Endothelial cell (in vitro differentiated cells): ENCODE measurements at regions not wholly inside any gene's neighbourhood (a gene's known extent, or its start where the extent isn't known, plus 50 kb on each side); places are given as distances from the start of the nearest gene placed in this dataset.

Experiments
- DNase-seq: peaks from one replicate; pipeline ENCODE4 v3.0.0; 2021; ENCODE audit warnings: low spot score
- H3K27ac Mint-ChIP-seq: one replicate; pipeline ENCODE4 v1.8.0; 2021; ENCODE audit warnings: mixed read lengths, inconsistent platforms; ENCODE audit not compliant: unreplicated experiment
- H3K27me3 Mint-ChIP-seq: one replicate; pipeline ENCODE4 v1.8.0; 2021; ENCODE audit warnings: mild to moderate bottlenecking, moderate library complexity, mixed read lengths, inconsistent platforms; ENCODE audit not compliant: unreplicated experiment
- H3K36me3 Mint-ChIP-seq: one replicate; pipeline ENCODE4 v1.8.0; 2021; ENCODE audit warnings: mild to moderate bottlenecking, low read depth, mixed read lengths, inconsistent platforms; ENCODE audit not compliant: unreplicated experiment
- H3K4me1 Mint-ChIP-seq: one replicate; pipeline ENCODE4 v1.8.0; 2021; ENCODE audit warnings: mild to moderate bottlenecking, mixed read lengths, inconsistent platforms; ENCODE audit not compliant: unreplicated experiment
- H3K4me3 Mint-ChIP-seq: one replicate; pipeline ENCODE4 v1.8.0; 2021; ENCODE audit warnings: mild to moderate bottlenecking, mixed read lengths, inconsistent platforms; ENCODE audit not compliant: unreplicated experiment
- H3K9me3 Mint-ChIP-seq: one replicate; pipeline ENCODE4 v1.8.0; 2021; ENCODE audit warnings: mixed read lengths, inconsistent platforms; ENCODE audit not compliant: unreplicated experiment
- TF ChIP-seq, protein P1 (sequence below): fragments of 200-600 bp; sonication (generic); IDR thresholded peaks from one replicate; pipeline ENCODE4 v1.5.0; 2021; ENCODE audit warnings: antibody characterized with exemption; ENCODE audit not compliant: unreplicated experiment

DNA sequence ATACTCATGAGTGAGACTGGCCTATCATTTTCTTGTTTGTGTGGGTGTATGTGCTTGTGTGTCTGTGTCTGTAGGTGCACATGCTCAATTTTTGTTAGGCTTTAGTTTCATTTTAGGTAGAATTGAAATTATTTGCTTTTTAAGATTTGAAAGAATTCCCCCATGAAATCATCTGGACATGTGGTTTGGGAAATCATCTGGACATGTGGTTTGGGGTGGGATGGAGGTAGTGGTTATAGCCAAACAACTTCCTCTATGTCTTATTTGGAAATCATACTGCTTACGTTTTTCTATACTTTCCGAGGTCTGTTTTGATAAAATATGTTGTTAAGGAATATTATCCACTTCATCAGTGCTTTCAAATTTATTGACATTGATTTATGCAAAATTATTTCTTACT, 485.4 kb upstream of the CLINT1 start:
- Mint-ChIP-seq H3K9me3 (no peaks in the 10 kb centered on the region), H3K27me3 (no peaks in the 10 kb centered on the region), H3K36me3 (no peaks in the 10 kb centered on the region), H3K27ac (no peak overlapping the region), H3K4me3 (no peak overlapping the region), H3K4me1 (no peaks in the 10 kb centered on the region)
- DNase-seq = no peak
- TF ChIP-seq, protein P1, sequence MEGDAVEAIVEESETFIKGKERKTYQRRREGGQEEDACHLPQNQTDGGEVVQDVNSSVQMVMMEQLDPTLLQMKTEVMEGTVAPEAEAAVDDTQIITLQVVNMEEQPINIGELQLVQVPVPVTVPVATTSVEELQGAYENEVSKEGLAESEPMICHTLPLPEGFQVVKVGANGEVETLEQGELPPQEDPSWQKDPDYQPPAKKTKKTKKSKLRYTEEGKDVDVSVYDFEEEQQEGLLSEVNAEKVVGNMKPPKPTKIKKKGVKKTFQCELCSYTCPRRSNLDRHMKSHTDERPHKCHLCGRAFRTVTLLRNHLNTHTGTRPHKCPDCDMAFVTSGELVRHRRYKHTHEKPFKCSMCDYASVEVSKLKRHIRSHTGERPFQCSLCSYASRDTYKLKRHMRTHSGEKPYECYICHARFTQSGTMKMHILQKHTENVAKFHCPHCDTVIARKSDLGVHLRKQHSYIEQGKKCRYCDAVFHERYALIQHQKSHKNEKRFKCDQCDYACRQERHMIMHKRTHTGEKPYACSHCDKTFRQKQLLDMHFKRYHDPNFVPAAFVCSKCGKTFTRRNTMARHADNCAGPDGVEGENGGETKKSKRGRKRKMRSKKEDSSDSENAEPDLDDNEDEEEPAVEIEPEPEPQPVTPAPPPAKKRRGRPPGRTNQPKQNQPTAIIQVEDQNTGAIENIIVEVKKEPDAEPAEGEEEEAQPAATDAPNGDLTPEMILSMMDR = no peak

DNA sequence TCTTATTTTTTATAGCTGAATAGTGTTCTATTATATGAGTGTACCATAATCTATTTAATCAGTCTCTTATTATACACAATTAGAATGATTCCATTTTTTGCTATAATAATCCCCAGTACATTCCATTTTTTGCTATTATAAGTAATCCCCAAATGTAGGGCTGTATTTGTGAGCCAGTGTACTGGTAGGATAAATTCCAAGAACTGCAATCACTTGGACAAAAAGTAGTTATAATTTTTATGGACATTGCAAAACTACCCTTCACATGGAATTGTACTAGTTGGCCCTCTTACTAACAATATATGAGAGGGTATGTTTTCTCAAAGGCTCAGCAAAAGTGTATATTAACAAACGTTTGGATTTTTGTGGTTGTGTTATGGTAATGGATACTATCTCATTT, 481.7 kb upstream of the CLINT1 start:
- Mint-ChIP-seq H3K27ac (no peak overlapping the region), H3K36me3 (no peaks in the 10 kb centered on the region), H3K4me3 (no peak overlapping the region), H3K4me1 (no peaks in the 10 kb centered on the region), H3K27me3 (no peaks in the 10 kb centered on the region), H3K9me3 (no peaks in the 10 kb centered on the region)
- no peak for DNase-seq
- TF ChIP-seq, protein P1 = no peak

DNA sequence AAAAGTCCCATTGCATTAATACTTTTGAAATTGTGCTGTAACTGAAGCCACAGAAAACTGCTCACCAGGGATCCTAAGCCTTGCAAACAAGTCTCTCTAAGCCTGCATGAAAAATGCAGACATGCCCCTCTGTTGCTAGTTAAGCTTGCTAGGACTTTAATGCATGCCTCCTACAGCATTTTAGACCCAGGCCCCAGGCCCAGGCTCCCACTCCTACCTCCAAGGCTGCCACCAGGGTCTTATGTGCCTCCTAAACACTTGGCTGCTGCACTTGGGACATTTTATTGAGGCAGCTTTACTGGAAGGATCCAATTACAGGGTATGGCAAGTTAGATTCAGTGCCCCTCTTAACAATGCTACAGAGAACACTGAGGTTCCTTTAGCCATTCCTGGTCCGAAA, 467.3 kb upstream of the CLINT1 start:
- Mint-ChIP-seq H3K27me3 (no peaks in the 10 kb centered on the region), H3K9me3 (peaks cover 7% of the 10 kb centered on the region), H3K4me3 (no peak overlapping the region), H3K36me3 (no peaks in the 10 kb centered on the region), H3K27ac (no peak overlapping the region), H3K4me1 (peaks cover 4% of the 10 kb centered on the region)
- TF ChIP-seq, protein P1 = no peak
- DNase-seq = no peak

DNA sequence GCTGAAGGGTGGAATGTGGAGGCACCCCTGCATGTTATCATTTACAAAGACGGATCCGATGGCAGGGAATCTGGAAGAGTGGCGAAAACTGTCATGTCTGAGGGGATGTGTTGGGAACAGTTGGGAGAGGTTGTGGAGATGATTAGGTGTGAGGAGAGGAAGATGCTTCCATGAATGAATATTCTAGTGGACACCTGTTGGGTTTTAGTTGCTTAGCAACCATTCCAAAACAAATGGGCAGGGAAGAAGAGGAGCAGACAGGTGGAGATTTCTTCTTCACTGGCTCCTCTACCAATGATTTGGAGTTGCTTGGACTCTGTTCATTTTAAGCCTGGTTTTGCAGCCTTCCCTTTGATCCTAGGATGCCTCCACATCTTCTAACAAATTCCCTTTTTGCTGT, 465.3 kb upstream of the CLINT1 start:
- Mint-ChIP-seq H3K9me3 (no peaks in the 10 kb centered on the region), H3K27ac (no peak overlapping the region), H3K4me3 (no peak overlapping the region), H3K4me1 (peaks cover 4% of the 10 kb centered on the region), H3K27me3 (no peaks in the 10 kb centered on the region), H3K36me3 (no peaks in the 10 kb centered on the region)
- TF ChIP-seq, protein P1 = no peak
- no peak for DNase-seq

DNA sequence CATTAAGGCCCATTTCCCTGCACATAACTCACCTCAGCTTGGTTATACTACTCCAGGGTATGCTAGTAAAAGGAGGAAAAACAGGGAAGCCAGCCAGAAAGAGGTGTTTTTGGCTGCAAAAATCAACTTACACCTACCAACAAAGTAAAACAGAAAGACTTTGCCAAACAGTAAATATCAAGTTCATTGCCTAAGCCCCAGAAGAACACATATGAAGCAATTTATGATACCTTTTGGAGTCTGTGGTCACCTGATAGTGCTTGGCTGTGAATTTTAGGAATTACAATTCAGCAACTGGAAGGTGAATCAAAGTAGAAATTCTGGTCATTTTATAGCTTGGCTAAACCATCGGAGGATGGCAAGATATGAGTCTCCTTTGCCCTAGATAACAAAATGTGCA, 463.7 kb upstream of the CLINT1 start:
- TF ChIP-seq, protein P1 = no peak
- Mint-ChIP-seq H3K9me3 (no peaks in the 10 kb centered on the region), H3K27me3 (no peaks in the 10 kb centered on the region), H3K27ac (no peak overlapping the region), H3K36me3 (no peaks in the 10 kb centered on the region), H3K4me1 (peaks cover 4% of the 10 kb centered on the region), H3K4me3 (no peak overlapping the region)
- DNase-seq = no peak
